Endothelial cell of umbilical vein (primary cell): ENCODE measurements at regions not wholly inside any gene's neighbourhood (a gene's known extent, or its start where the extent isn't known, plus 50 kb on each side); places are given as distances from the start of the nearest gene placed in this dataset.

Experiments used
- EZH2 ChIP-seq: IDR thresholded peaks from 2 replicates; pipeline ENCODE4 v1.6.1; 2012; ENCODE audit warnings: borderline replicate concordance, low read depth, mild to moderate bottlenecking, moderate library complexity, low read length, inconsistent platforms; ENCODE audit not compliant: severe bottlenecking
- FOS ChIP-seq: IDR thresholded peaks from 2 replicates; pipeline ENCODE4 v1.6.1; 2011; ENCODE audit warnings: mild to moderate bottlenecking, low read length, moderate library complexity, borderline replicate concordance; ENCODE audit not compliant: insufficient read depth
- JUN ChIP-seq: IDR thresholded peaks from 2 replicates; pipeline ENCODE4 v1.6.1; 2011; ENCODE audit warnings: borderline replicate concordance, low read depth; ENCODE audit not compliant: insufficient read length, insufficient read depth
- MYC ChIP-seq: IDR thresholded peaks from one replicate; pipeline ENCODE4 v1.6.1; 2011; ENCODE audit warnings: mild to moderate bottlenecking, low read depth, low read length
- POLR2A ChIP-seq: IDR thresholded peaks from 2 replicates; pipeline ENCODE4 v1.6.1; 2012; ENCODE audit warnings: low read depth, mild to moderate bottlenecking, control low read depth, low read length
- POLR2AphosphoS5 ChIP-seq: IDR thresholded peaks from 2 replicates; pipeline ENCODE4 v1.6.1; 2012; ENCODE audit warnings: low read depth, mild to moderate bottlenecking, control low read depth, low read length, moderate library complexity; ENCODE audit not compliant: insufficient read depth
- TF ChIP-seq, protein P1 (sequence below), 2 donors: IDR thresholded peaks; 1 replicate in 1 of 2; 2 replicates in 1 of 2; pipeline ENCODE4 v1.5.1; 2011; ENCODE audit warnings: low read length in 2 of 2, mild to moderate bottlenecking in 2 of 2, moderate library complexity in 2 of 2, control low read depth in 1 of 2, inconsistent platforms in 1 of 2, low read depth in 1 of 2; ENCODE audit not compliant: insufficient read depth in 1 of 2; ENCODE audit errors: extremely low read depth in 1 of 2

DNA sequence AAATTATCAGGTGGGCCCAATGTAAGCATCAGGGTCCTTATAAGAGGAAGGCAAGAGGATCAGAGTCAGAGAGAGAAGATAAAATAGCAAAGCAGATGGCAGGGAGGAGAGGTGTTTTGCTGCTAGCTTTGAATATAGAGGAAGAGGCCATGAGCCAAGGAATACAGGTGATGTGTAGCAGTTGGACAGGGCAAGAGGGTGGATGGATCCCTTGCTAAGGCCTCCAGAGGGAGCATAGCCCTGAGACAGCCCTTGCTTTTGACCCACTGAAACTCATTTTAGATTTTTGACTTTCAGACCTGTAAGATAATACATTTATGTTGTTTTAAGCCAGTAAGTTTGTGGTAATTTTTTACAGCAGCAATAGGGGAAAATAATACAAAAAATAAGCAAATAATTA lies 116.6 kb upstream of the PARD3B start:
- TF ChIP-seq, protein P1, sequence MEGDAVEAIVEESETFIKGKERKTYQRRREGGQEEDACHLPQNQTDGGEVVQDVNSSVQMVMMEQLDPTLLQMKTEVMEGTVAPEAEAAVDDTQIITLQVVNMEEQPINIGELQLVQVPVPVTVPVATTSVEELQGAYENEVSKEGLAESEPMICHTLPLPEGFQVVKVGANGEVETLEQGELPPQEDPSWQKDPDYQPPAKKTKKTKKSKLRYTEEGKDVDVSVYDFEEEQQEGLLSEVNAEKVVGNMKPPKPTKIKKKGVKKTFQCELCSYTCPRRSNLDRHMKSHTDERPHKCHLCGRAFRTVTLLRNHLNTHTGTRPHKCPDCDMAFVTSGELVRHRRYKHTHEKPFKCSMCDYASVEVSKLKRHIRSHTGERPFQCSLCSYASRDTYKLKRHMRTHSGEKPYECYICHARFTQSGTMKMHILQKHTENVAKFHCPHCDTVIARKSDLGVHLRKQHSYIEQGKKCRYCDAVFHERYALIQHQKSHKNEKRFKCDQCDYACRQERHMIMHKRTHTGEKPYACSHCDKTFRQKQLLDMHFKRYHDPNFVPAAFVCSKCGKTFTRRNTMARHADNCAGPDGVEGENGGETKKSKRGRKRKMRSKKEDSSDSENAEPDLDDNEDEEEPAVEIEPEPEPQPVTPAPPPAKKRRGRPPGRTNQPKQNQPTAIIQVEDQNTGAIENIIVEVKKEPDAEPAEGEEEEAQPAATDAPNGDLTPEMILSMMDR (IDR thresholded peaks at IDR 0.05; ENCODE audit: extremely low read depth in 1 of 2, insufficient read depth in 1 of 2, low read depth in 1 of 2, low read length in 2 of 2): no peak
- TF ChIP-seq EZH2: no peak
- no peak for TF ChIP-seq MYC
- no peak for TF ChIP-seq POLR2AphosphoS5
- TF ChIP-seq FOS: no peak
- TF ChIP-seq JUN: no peak
- TF ChIP-seq POLR2A: no peak
